ENCODE measurements at regions not wholly inside any gene's neighbourhood (a gene's known extent, or its start where the extent isn't known, plus 50 kb on each side); places are given as distances from the start of the nearest gene placed in this dataset.

GRCh38 chr16:8099586-8099985 lies 490.7 kb downstream of the TMEM114 start:
- TF ChIP-seq CTCF (IDR thresholded peaks at IDR 0.05), result no peak
- no peak for TF ChIP-seq POLR2A (IDR thresholded peaks at IDR 0.05)
- TF ChIP-seq EP300 (IDR thresholded peaks at IDR 0.05), result no peak

Measured in ovary (tissue), 3 donors.